IPS-18a (cell line): ENCODE measurements at regions not wholly inside any gene's neighbourhood (a gene's known extent, or its start where the extent isn't known, plus 50 kb on each side); places are given as distances from the start of the nearest gene placed in this dataset.

ENCODE experiments used
- H3K27ac ChIP-seq: one replicate; pipeline ENCODE4 v1.5.1; 2013; ENCODE audit warnings: low read length
- H3K27me3 ChIP-seq: one replicate; pipeline ENCODE4 v1.6.1; 2013; ENCODE audit warnings: mild to moderate bottlenecking, low read length; ENCODE audit not compliant: control insufficient read depth, insufficient read depth
- H3K36me3 ChIP-seq: one replicate; pipeline ENCODE4 v1.6.1; 2013; ENCODE audit warnings: low read depth, low read length; ENCODE audit not compliant: control insufficient read depth
- H3K4me1 ChIP-seq: one replicate; pipeline ENCODE4 v1.6.1; 2013; ENCODE audit warnings: low read depth, low read length; ENCODE audit not compliant: control insufficient read depth
- H3K4me3 ChIP-seq: one replicate; pipeline ENCODE4 v1.5.1; 2013; ENCODE audit warnings: low read length
- H3K9ac ChIP-seq: one replicate; pipeline ENCODE4 v1.6.1; 2013; ENCODE audit warnings: mild to moderate bottlenecking, low read length, moderate library complexity
- H3K9me3 ChIP-seq: one replicate; pipeline ENCODE4 v1.6.1; 2013; ENCODE audit warnings: low read depth, low read length; ENCODE audit not compliant: control insufficient read depth

GRCh38 chr2:121120991-121121390, 164.0 kb downstream of the TFCP2L1 start:
- H3K27ac ChIP-seq = no peak overlapping the region
- H3K36me3 ChIP-seq = no peaks in the 10 kb centered on the region
- no peaks in the 10 kb centered on the region for H3K9me3 ChIP-seq
- H3K27me3 ChIP-seq = no peaks in the 10 kb centered on the region
- H3K4me1 ChIP-seq = no peaks in the 10 kb centered on the region
- H3K4me3 ChIP-seq = no peak overlapping the region
- H3K9ac ChIP-seq = no peak overlapping the region

GRCh38 chr2:121121661-121122060, 163.3 kb downstream of the TFCP2L1 start:
- Histone ChIP-seq H3K9ac (no peak overlapping the region), H3K9me3 (no peaks in the 10 kb centered on the region), H3K4me1 (no peaks in the 10 kb centered on the region), H3K27ac (no peak overlapping the region), H3K36me3 (no peaks in the 10 kb centered on the region), H3K27me3 (no peaks in the 10 kb centered on the region), H3K4me3 (no peak overlapping the region)

GRCh38 chr2:121123268-121123667, 161.7 kb downstream of the TFCP2L1 start:
- no peak overlapping the region for H3K4me3 ChIP-seq
- no peaks in the 10 kb centered on the region for H3K9me3 ChIP-seq
- H3K27ac ChIP-seq = no peak overlapping the region
- H3K36me3 ChIP-seq = no peaks in the 10 kb centered on the region
- no peaks in the 10 kb centered on the region for H3K4me1 ChIP-seq
- H3K27me3 ChIP-seq = no peaks in the 10 kb centered on the region
- no peak overlapping the region for H3K9ac ChIP-seq

- H3K9ac ChIP-seq = no peak overlapping the region
- no peaks in the 10 kb centered on the region for H3K36me3 ChIP-seq
- no peak overlapping the region for H3K27ac ChIP-seq
- no peak overlapping the region for H3K4me3 ChIP-seq
- no peaks in the 10 kb centered on the region for H3K4me1 ChIP-seq
- no peaks in the 10 kb centered on the region for H3K27me3 ChIP-seq
- H3K9me3 ChIP-seq = no peaks in the 10 kb centered on the region
These were observed 160.7 kb downstream of the TFCP2L1 start for GRCh38 chr2:121124330-121124729.

- no peak overlapping the region for H3K4me3 ChIP-seq
- H3K9ac ChIP-seq = no peak overlapping the region
- H3K4me1 ChIP-seq = no peaks in the 10 kb centered on the region
- H3K27ac ChIP-seq = no peak overlapping the region
- H3K36me3 ChIP-seq = no peaks in the 10 kb centered on the region
- H3K27me3 ChIP-seq = no peaks in the 10 kb centered on the region
- H3K9me3 ChIP-seq = no peaks in the 10 kb centered on the region
These were observed 159.7 kb downstream of the TFCP2L1 start for GRCh38 chr2:121125350-121125749.

GRCh38 chr2:121128741-121129659, 156.0 kb downstream of the TFCP2L1 start:
- H3K36me3 ChIP-seq = no peaks in the 10 kb centered on the region
- no peaks in the 10 kb centered on the region for H3K27me3 ChIP-seq
- peaks cover 12% of the 10 kb centered on the region for H3K4me1 ChIP-seq
- no peak overlapping the region for H3K9ac ChIP-seq
- no peak overlapping the region for H3K27ac ChIP-seq
- H3K4me3 ChIP-seq = no peak overlapping the region
- H3K9me3 ChIP-seq = no peaks in the 10 kb centered on the region

- Histone ChIP-seq H3K27me3 (no peaks in the 10 kb centered on the region), H3K4me3 (no peak overlapping the region), H3K9me3 (no peaks in the 10 kb centered on the region), H3K4me1 (peaks cover 12% of the 10 kb centered on the region), H3K9ac (no peak overlapping the region), H3K36me3 (no peaks in the 10 kb centered on the region), H3K27ac (no peak overlapping the region)
These were observed 155.3 kb downstream of the TFCP2L1 start for GRCh38 chr2:121129692-121130091.

- H3K9me3 ChIP-seq = no peaks in the 10 kb centered on the region
- no peak overlapping the region for H3K27ac ChIP-seq
- no peak overlapping the region for H3K9ac ChIP-seq
- no peaks in the 10 kb centered on the region for H3K27me3 ChIP-seq
- peaks cover 12% of the 10 kb centered on the region for H3K4me1 ChIP-seq
- no peak overlapping the region for H3K4me3 ChIP-seq
- no peaks in the 10 kb centered on the region for H3K36me3 ChIP-seq
These were observed 154.6 kb downstream of the TFCP2L1 start for GRCh38 chr2:121130301-121130850.

GRCh38 chr2:121131375-121131774, 153.6 kb downstream of the TFCP2L1 start:
- H3K9ac ChIP-seq = no peak overlapping the region
- no peak overlapping the region for H3K27ac ChIP-seq
- peaks cover 12% of the 10 kb centered on the region for H3K4me1 ChIP-seq
- H3K27me3 ChIP-seq = no peaks in the 10 kb centered on the region
- no peaks in the 10 kb centered on the region for H3K36me3 ChIP-seq
- H3K9me3 ChIP-seq = no peaks in the 10 kb centered on the region
- no peak overlapping the region for H3K4me3 ChIP-seq

GRCh38 chr2:121132054-121132761, 152.8 kb downstream of the TFCP2L1 start:
- no peak overlapping the region for H3K9ac ChIP-seq
- H3K36me3 ChIP-seq = no peaks in the 10 kb centered on the region
- peaks cover 12% of the 10 kb centered on the region for H3K4me1 ChIP-seq

GRCh38 chr2:121132762-121133107, 152.3 kb downstream of the TFCP2L1 start:
- Histone ChIP-seq H3K27me3 (no peaks in the 10 kb centered on the region), H3K27ac (no peak overlapping the region), H3K4me3 (no peak overlapping the region), H3K4me1 (peaks cover 12% of the 10 kb centered on the region), H3K9me3 (no peaks in the 10 kb centered on the region), H3K9ac (no peak overlapping the region), H3K36me3 (no peaks in the 10 kb centered on the region)

More at GRCh38 chr2:121132054-121132761, 152.8 kb downstream of the TFCP2L1 start:
- H3K27me3 ChIP-seq = no peaks in the 10 kb centered on the region
- no peak overlapping the region for H3K27ac ChIP-seq
- no peaks in the 10 kb centered on the region for H3K9me3 ChIP-seq
- no peak overlapping the region for H3K4me3 ChIP-seq
